IPS-20b (cell line): ENCODE measurements at regions not wholly inside any gene's neighbourhood (a gene's known extent, or its start where the extent isn't known, plus 50 kb on each side); places are given as distances from the start of the nearest gene placed in this dataset.

Source experiments
- H3K27ac ChIP-seq: one replicate; pipeline ENCODE4 v1.5.1; 2013; ENCODE audit warnings: low read length
- H3K27me3 ChIP-seq: 2 replicates; pipeline ENCODE4 v1.6.1; 2013; ENCODE audit warnings: mild to moderate bottlenecking, low read length, inconsistent platforms; ENCODE audit not compliant: insufficient read depth
- H3K36me3 ChIP-seq: 2 replicates; pipeline ENCODE4 v1.6.1; 2013; ENCODE audit warnings: low read depth, mild to moderate bottlenecking, inconsistent platforms, low read length, moderate library complexity; ENCODE audit not compliant: insufficient read depth
- H3K4me1 ChIP-seq: 2 replicates; pipeline ENCODE4 v1.6.1; 2013; ENCODE audit warnings: mild to moderate bottlenecking, control low read depth, inconsistent platforms, low read length, moderate library complexity; ENCODE audit not compliant: insufficient read depth
- H3K4me3 ChIP-seq: 2 replicates; pipeline ENCODE4 v1.5.1; 2013; ENCODE audit warnings: mild to moderate bottlenecking, low read length, inconsistent platforms
- H3K9ac ChIP-seq: 2 replicates; pipeline ENCODE4 v1.6.1; 2013; ENCODE audit warnings: low read depth, mild to moderate bottlenecking, inconsistent platforms, low read length, moderate library complexity
- H3K9me3 ChIP-seq: 2 replicates; pipeline ENCODE4 v1.6.1; 2013; ENCODE audit warnings: mild to moderate bottlenecking, low read depth, low read length, inconsistent platforms; ENCODE audit not compliant: insufficient read depth

DNA sequence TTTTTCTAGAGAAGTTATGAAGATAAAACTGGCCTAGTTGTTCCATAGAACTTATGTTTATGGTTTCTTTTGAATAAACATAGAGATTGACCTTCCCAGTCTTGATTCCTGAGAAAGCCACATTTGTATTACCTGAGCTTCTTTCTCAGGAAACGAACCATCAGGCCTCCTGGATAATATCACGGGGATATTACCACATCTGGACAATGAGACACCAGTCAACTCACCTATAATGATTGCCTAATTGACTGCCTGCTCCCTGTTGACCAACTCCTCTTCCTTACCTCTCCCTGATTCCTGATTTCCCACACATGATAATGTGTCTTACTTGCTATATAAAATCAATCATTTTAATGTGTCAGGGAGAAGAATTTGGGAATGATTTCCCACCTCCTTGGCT, 822.7 kb downstream of the LRFN5 start:
- Histone ChIP-seq H3K4me3 (no peak overlapping the region), H3K27me3 (no peaks in the 10 kb centered on the region), H3K9me3 (no peaks in the 10 kb centered on the region), H3K27ac (no peak overlapping the region), H3K36me3 (no peaks in the 10 kb centered on the region), H3K9ac (no peak overlapping the region), H3K4me1 (no peaks in the 10 kb centered on the region)

DNA sequence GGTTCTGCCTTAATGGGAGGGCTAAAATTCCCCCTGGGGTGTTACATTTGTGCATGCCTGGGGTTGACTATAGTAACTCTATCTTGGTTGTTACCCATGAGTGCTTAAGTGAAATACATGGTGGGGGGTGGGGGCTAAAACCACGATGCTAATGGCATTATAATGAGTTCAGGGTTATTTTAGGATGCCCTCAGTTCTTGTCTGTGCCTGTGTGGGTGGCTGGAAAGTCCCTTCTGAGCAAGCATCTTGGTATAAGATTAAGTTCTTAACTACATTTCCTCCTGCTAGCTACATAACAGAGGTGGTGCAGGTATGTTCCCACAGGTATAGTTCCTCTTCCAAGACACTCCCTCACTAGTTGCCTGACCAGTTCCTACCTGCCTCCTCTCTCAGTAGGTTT, 822.3 kb downstream of the LRFN5 start:
- H3K9me3 ChIP-seq: no peaks in the 10 kb centered on the region
- H3K27ac ChIP-seq: no peak overlapping the region
- no peak overlapping the region for H3K9ac ChIP-seq
- H3K4me3 ChIP-seq: no peak overlapping the region
- H3K36me3 ChIP-seq: no peaks in the 10 kb centered on the region
- H3K27me3 ChIP-seq: no peaks in the 10 kb centered on the region
- H3K4me1 ChIP-seq: no peaks in the 10 kb centered on the region

DNA sequence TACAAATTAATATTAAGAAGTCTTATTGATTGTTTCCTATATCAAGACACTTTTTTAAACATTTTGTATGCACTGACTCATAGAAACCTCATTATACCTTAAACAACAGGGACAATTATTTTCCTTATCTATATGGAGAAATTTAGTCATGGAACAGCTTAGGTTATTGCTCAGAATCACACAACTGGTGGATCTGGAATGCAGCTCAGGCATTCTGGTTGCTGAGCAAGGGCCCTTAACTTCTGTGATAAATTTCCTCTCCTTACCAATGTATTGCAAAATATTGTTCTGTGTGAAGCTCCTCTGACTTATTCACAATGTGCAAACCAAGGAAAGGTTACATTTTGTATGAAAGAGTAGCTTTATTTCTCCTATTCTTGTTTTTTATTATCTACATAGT, 817.8 kb downstream of the LRFN5 start:
- Histone ChIP-seq H3K36me3 (no peaks in the 10 kb centered on the region), H3K9me3 (no peaks in the 10 kb centered on the region), H3K9ac (no peak overlapping the region), H3K4me1 (no peaks in the 10 kb centered on the region), H3K4me3 (no peak overlapping the region), H3K27me3 (no peaks in the 10 kb centered on the region), H3K27ac (no peak overlapping the region)

DNA sequence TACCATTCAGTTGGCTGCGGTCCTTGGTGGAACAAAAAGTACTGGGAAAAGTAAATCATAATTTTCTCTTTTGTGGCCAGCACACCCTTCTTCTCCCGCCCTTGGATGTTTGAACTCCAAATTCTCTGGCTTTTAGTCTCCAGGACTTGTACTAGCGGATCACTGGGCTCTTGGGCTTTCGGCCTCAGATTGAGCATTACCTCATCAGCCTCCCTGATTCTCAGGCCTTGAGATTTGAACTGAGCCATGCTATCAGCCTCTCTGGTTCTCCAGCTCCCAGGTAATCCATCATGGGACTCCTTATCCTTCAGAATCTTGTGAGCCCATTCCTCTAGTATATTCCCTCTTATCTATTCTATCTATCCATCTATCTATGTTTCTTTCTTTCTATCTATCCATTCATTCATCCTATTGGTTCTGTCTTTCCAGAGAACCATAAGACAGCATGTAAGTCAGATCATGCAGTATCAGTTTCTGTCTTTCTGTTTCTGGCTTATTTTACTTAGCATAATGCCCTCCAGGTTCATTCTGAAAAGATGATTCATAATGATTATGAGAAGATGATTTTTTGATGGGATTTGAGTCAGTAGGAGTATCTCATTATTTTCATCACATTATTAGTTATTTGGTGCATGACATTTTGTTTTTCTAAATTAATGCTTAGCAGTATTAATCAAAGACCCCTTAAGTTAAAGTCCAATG, 814.9 kb downstream of the LRFN5 start:
- Histone ChIP-seq H3K9me3 (no peaks in the 10 kb centered on the region), H3K4me3 (no peak overlapping the region), H3K36me3 (no peaks in the 10 kb centered on the region), H3K27me3 (no peaks in the 10 kb centered on the region), H3K9ac (no peak overlapping the region), H3K4me1 (no peaks in the 10 kb centered on the region), H3K27ac (no peak overlapping the region)

DNA sequence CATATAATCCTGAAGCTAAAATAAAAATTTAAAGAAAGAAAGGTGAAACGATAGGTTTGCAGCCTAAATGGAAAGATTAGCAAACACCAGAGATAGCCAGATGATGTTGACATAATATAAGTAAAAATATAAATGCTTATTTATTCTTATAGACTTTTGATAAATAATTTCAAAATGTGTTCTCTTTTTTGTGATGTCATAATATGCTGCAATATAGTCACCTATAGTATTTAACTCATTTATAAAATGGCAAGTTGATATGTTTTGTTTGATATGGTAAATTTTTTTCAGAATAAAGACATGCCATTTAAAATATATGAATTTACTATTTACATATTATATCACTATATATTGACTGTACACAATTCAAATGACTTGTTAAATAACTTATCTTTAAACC, 813.4 kb downstream of the LRFN5 start:
- Histone ChIP-seq H3K4me3 (no peak overlapping the region), H3K27ac (no peak overlapping the region), H3K36me3 (no peaks in the 10 kb centered on the region), H3K27me3 (no peaks in the 10 kb centered on the region), H3K4me1 (no peaks in the 10 kb centered on the region), H3K9me3 (no peaks in the 10 kb centered on the region), H3K9ac (no peak overlapping the region)

DNA sequence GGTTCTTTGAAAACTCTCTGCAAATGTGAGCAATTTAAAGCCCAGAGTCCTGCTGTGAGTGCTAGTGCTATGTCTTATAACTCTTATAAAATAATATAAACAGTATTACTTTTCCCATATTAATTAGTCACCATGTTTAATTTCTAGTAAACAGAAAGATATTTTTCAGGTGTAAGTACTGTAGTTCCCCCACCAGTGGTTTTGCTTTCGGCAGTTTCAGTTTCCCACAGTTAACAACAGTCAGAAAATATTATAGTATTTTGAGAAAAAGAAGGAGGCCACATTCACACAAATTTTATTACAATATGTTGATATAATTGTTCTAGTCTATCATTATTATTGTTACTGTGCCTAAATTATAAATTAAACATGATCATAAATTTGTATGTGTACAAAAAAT, 800.5 kb downstream of the LRFN5 start:
- Histone ChIP-seq H3K9ac (no peak overlapping the region), H3K36me3 (no peaks in the 10 kb centered on the region), H3K4me1 (no peaks in the 10 kb centered on the region), H3K9me3 (no peaks in the 10 kb centered on the region), H3K27me3 (no peaks in the 10 kb centered on the region), H3K27ac (no peak overlapping the region), H3K4me3 (no peak overlapping the region)

DNA sequence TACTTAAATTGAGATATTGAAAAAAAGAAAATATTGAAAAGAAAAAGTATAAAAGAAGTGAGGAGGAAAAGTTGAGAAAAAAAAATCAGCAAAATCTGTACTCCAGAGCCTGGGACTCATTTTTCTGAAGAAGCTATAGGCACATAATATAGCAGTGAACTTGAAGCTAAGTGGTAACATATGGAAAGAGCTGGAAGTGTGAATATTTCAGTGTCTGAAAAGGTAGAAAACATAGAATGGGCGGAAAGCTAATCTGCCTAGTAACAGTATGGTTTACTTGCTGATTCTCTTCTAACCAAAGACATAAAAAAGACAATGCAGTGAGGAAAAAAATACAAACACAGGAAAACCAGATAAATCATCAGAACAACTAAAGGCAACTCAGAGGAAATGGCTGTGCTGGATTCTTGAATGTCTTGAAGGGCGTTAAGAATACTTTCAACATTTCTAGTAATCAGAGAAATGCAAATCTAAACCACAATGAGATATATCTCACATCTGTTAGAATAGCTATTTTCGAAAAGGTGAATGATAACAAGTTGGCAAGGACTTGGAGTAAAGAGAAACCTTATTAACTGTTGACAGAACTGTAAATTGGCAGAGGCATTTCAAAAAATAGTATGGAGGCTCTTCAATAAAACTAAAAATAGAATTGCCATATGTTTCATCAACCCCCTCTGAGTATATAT, 784.6 kb downstream of the LRFN5 start:
- no peak overlapping the region for H3K27ac ChIP-seq
- H3K9me3 ChIP-seq: no peaks in the 10 kb centered on the region
- no peaks in the 10 kb centered on the region for H3K36me3 ChIP-seq
- no peaks in the 10 kb centered on the region for H3K27me3 ChIP-seq
- no peak overlapping the region for H3K9ac ChIP-seq
- H3K4me1 ChIP-seq: no peaks in the 10 kb centered on the region
- no peak overlapping the region for H3K4me3 ChIP-seq

DNA sequence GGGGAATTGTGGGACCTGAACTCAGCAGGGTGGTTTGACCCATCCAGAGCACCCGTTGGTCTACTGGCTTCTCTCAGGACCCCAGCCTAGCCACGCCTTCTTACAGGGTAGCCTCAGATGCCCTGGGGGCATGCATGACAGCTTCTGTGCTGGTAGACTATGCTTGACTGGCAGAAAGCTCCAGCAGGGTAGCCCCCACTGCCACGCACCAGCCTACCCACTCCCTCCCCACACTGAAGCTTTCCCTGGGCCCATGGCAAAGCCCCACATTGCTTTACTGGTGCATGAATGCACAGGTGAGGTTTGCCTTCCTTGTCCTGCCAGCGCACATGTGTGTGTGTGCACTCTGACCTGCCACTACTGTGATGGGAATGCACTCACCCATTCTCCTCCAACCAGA, 772.2 kb downstream of the LRFN5 start:
- Histone ChIP-seq H3K4me3 (no peak overlapping the region), H3K36me3 (no peaks in the 10 kb centered on the region), H3K4me1 (no peaks in the 10 kb centered on the region), H3K27me3 (no peaks in the 10 kb centered on the region), H3K27ac (no peak overlapping the region), H3K9me3 (no peaks in the 10 kb centered on the region), H3K9ac (no peak overlapping the region)

DNA sequence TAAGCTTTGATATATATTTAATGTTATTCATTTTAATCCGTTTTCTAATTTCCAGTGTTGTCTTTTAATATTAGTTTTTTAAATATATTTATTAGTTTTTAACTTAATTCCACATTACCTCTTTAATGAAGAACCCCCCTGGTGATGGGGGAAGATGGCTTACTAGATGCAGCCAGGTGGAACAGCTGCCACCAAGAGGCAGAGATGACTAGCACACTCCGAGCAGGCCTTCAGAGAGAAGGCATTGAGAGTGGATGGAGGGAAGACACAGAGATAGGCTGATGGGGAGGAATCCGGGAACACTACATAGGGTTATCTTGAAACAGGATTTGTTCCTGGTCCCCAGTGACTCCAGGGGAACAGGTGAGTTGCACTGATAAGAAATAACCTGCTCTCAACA, 771.6 kb downstream of the LRFN5 start:
- no peaks in the 10 kb centered on the region for H3K27me3 ChIP-seq
- H3K9me3 ChIP-seq: no peaks in the 10 kb centered on the region
- H3K4me3 ChIP-seq: no peak overlapping the region
- no peaks in the 10 kb centered on the region for H3K36me3 ChIP-seq
- H3K4me1 ChIP-seq: no peaks in the 10 kb centered on the region
- H3K9ac ChIP-seq: no peak overlapping the region
- H3K27ac ChIP-seq: no peak overlapping the region

DNA sequence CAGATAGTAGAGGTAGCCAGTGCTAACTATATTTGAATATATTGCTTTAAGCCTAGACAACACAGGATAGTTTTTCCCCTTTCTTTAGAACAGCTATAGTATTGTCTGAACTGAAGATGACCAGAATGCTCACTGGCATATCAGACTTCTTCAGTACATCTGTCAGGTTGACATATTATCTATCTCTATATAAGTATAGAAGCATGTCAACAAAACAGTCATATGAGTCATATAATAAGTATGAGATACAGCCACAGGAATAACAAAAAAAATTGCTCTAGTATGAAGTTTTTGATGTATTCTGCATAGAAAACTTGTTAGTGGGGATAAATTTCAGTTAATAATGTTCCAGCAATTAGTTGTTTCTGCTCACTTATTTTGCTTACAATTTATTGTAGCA, 767.7 kb downstream of the LRFN5 start:
- H3K4me3 ChIP-seq: no peak overlapping the region
- H3K27me3 ChIP-seq: no peaks in the 10 kb centered on the region
- no peak overlapping the region for H3K27ac ChIP-seq
- no peaks in the 10 kb centered on the region for H3K4me1 ChIP-seq
- H3K9me3 ChIP-seq: no peaks in the 10 kb centered on the region
- no peak overlapping the region for H3K9ac ChIP-seq
- no peaks in the 10 kb centered on the region for H3K36me3 ChIP-seq

DNA sequence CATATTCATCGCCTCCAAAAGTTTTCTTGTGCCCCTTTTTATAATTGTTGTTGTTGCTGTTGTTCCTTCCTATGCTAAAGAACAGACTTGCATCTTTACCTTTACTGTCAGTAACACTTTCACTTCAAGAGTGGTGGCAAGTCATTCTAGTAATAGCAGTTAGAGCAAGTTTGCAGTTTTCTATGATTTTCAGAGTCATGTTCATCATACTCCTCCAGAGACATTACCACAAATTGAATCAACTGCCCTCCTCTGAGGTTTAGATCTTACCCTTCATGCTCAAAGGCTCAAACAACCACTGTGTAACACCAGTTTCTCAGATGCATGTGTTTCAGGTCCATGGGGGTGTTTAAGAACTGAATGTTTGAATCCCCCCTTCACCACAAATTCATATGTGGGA, 763.4 kb downstream of the LRFN5 start:
- no peaks in the 10 kb centered on the region for H3K27me3 ChIP-seq
- H3K9me3 ChIP-seq: no peaks in the 10 kb centered on the region
- H3K4me3 ChIP-seq: no peak overlapping the region
- H3K36me3 ChIP-seq: no peaks in the 10 kb centered on the region
- no peak overlapping the region for H3K9ac ChIP-seq
- no peaks in the 10 kb centered on the region for H3K4me1 ChIP-seq
- H3K27ac ChIP-seq: no peak overlapping the region

DNA sequence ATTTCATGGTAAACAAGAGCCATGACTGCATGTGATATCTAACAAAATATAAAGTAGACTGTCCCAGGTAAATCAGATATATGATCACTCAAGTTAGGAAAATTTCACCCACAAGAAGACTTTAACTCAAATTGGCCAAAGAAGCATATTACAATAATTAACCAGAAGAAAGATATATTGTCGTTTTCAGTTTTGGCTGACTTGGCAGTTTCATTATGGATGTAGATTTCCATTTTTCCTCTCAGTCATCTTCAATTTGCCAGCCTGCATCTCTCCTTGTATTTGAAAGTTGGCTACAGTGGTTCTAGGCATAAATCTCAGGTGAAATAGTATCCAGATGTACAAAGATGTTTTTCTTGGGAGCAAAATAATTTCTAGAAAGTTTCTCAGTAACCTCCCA, 761.6 kb downstream of the LRFN5 start:
- Histone ChIP-seq H3K4me1 (no peaks in the 10 kb centered on the region), H3K4me3 (no peak overlapping the region), H3K27me3 (no peaks in the 10 kb centered on the region), H3K9ac (no peak overlapping the region), H3K9me3 (no peaks in the 10 kb centered on the region), H3K36me3 (no peaks in the 10 kb centered on the region), H3K27ac (no peak overlapping the region)
